Karpas-422 (cell line): ENCODE measurements at regions not wholly inside any gene's neighbourhood (a gene's known extent, or its start where the extent isn't known, plus 50 kb on each side); places are given as distances from the start of the nearest gene placed in this dataset.

Experiments used
- DNase-seq: peaks from one replicate; pipeline ENCODE4 v3.0.0-alpha.2; 2015
- H2AFZ ChIP-seq: fragments of 200-600 bp; sonication (generic); 2 replicates; pipeline ENCODE4 v1.6.1; 2014; ENCODE audit warnings: antibody characterized with exemption, low read length, mixed read lengths
- H3K27ac ChIP-seq: fragments of 200-600 bp; sonication (generic); 2 replicates; pipeline ENCODE4 v1.5.1; 2014; ENCODE audit warnings: mild to moderate bottlenecking, low read length, moderate library complexity
- H3K27me3 ChIP-seq: fragments of 200-600 bp; sonication (generic); 2 replicates; pipeline ENCODE4 v1.6.1; 2014; ENCODE audit warnings: low read length, mixed read lengths
- H3K36me3 ChIP-seq: fragments of 200-600 bp; sonication (generic); 2 replicates; pipeline ENCODE4 v1.6.1; 2014; ENCODE audit warnings: low read length, mixed read lengths; ENCODE audit not compliant: insufficient read depth
- H3K4me1 ChIP-seq: fragments of 200-600 bp; sonication (generic); 2 replicates; pipeline ENCODE4 v1.6.1; 2014; ENCODE audit warnings: mild to moderate bottlenecking, low read length, mixed read lengths
- H3K4me2 ChIP-seq: fragments of 200-600 bp; sonication (generic); 2 replicates; pipeline ENCODE4 v1.6.1; 2014; ENCODE audit warnings: low read length, low read depth, mild to moderate bottlenecking; ENCODE audit not compliant: poor library complexity, severe bottlenecking
- H3K4me3 ChIP-seq: fragments of 200-600 bp; sonication (generic); 2 replicates; pipeline ENCODE4 v1.5.1; 2014; ENCODE audit warnings: mild to moderate bottlenecking, antibody characterized with exemption, low read length, mixed read lengths
- H3K79me2 ChIP-seq: fragments of 200-600 bp; sonication (generic); 2 replicates; pipeline ENCODE4 v1.6.1; 2014; ENCODE audit warnings: mild to moderate bottlenecking, low read length, mixed read lengths
- H3K9ac ChIP-seq: fragments of 200-600 bp; sonication (generic); 2 replicates; pipeline ENCODE4 v1.6.0; 2014; ENCODE audit warnings: low read length
- H3K9me2 ChIP-seq: fragments of 200-600 bp; sonication (generic), shearing (Covaris generic); replicated peaks from 2 replicates; pipeline ENCODE4 v1.6.0; 2014; ENCODE audit warnings: mild to moderate bottlenecking, low read length, moderate library complexity; ENCODE audit not compliant: insufficient read depth
- H3K9me3 ChIP-seq: fragments of 300-700, 200-600 bp; sonication (generic); 2 replicates; pipeline ENCODE4 v1.6.1; 2014; ENCODE audit warnings: low read length, mixed read lengths
- H4K20me1 ChIP-seq: fragments of 200-600 bp; sonication (generic); 2 replicates; pipeline ENCODE4 v1.6.1; 2014; ENCODE audit warnings: mild to moderate bottlenecking, antibody characterized with exemption, low read length, low read depth; ENCODE audit not compliant: insufficient read depth

DNA sequence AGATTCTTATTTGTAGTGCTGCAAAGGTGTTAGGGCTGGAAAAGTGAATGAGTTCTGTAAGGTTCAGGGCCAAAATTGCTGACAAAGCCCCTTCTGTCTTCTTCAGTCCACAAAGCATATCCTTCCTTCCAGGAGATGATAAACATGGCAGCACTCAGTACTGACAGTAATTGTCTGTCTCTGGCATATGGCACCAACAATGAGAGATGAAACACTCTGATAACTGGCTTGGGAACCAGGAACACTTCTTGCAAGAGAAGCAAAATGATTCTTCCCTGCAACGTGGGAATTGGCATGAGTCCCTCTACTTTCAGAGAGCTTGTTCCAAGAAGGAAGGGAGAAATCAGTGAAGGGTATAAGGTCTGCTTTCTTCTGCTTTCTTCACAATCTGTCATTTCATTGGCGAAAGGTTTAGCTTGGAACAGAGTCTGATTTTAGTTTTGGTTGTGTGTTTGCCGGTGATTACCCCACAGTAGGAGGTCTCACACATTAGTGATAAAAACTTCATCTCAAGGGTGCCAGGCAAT is 963.3 kb downstream of the NLGN4X start:
- Histone ChIP-seq H2AFZ (no peak overlapping the region), H4K20me1 (no peaks in the 10 kb centered on the region), H3K9me3 (no peaks in the 10 kb centered on the region), H3K79me2 (no peaks in the 10 kb centered on the region), H3K9me2 (no peaks in the 10 kb centered on the region), H3K4me1 (no peaks in the 10 kb centered on the region), H3K4me2 (no peak overlapping the region), H3K9ac (no peak overlapping the region), H3K36me3 (no peaks in the 10 kb centered on the region), H3K4me3 (no peak overlapping the region), H3K27ac (no peak overlapping the region), H3K27me3 (no peaks in the 10 kb centered on the region)
- DNase-seq, result no peak

DNA sequence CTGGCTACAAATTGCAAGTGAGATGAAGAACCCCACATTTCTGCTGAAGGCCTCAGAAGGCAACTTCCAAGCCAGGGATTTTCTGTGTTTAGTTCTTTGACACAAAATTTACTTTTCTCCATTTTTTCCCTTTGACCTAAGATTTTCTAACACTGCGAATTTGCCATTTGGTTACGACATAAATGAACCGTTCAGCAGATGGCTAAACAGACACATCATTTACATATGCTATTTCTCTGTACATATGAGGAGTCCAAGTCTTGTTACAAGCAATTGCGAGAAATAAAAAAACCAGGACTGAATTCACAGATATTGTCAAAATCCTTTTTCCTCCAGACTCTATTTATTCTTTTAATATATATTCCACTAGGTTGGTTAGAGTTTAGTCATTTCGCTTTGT is 978.6 kb downstream of the NLGN4X start:
- H3K9me3 ChIP-seq, result no peaks in the 10 kb centered on the region
- no peak overlapping the region for H3K4me2 ChIP-seq
- H3K36me3 ChIP-seq, result no peaks in the 10 kb centered on the region
- H3K9me2 ChIP-seq, result no peaks in the 10 kb centered on the region
- H4K20me1 ChIP-seq, result no peaks in the 10 kb centered on the region
- DNase-seq, result no peak
- H3K4me1 ChIP-seq, result no peaks in the 10 kb centered on the region
- H3K9ac ChIP-seq, result no peak overlapping the region
- H2AFZ ChIP-seq, result no peak overlapping the region
- no peaks in the 10 kb centered on the region for H3K79me2 ChIP-seq
- no peak overlapping the region for H3K27ac ChIP-seq
- no peaks in the 10 kb centered on the region for H3K27me3 ChIP-seq
- H3K4me3 ChIP-seq, result no peak overlapping the region

DNA sequence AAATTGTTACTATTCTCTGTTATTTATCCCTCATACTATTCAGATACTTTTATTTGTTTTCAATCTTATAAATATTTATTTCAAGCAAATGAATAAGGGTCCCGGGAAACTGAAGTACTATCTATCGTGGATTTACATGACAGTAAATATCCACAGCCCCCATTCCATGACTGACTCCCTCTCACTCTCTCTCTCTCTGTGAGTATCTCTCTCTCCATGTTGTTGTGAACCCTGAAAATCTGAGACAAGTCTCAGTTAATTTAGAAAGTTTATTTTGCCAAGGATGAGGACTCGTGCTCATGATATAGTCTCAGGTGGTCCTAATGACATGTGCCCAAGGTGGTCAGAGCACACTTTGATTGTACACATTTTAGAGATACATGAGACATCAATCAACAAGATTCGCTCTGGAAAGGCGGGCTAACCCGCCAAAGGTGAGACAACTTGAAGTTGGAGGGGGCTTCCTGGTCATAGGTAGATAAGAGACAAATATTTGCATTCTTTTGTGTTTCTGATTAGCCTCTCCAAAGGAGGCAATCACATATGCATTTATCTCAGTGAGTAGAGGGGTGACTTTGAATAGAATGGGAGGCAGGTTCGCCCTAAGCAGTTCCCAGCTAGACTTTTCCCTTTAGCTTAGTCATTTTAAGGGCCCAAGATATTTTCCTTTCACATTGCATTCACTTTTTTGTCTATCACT is 986.4 kb downstream of the NLGN4X start:
- H3K4me1 ChIP-seq, result no peaks in the 10 kb centered on the region
- DNase-seq, result no peak
- no peaks in the 10 kb centered on the region for H3K9me3 ChIP-seq
- H3K27ac ChIP-seq, result no peak overlapping the region
- no peak overlapping the region for H3K9ac ChIP-seq
- H2AFZ ChIP-seq, result no peak overlapping the region
- no peaks in the 10 kb centered on the region for H3K79me2 ChIP-seq
- H3K27me3 ChIP-seq, result no peaks in the 10 kb centered on the region
- no peak overlapping the region for H3K4me2 ChIP-seq
- no peaks in the 10 kb centered on the region for H3K9me2 ChIP-seq
- H3K36me3 ChIP-seq, result no peaks in the 10 kb centered on the region
- no peak overlapping the region for H3K4me3 ChIP-seq
- H4K20me1 ChIP-seq, result no peaks in the 10 kb centered on the region

DNA sequence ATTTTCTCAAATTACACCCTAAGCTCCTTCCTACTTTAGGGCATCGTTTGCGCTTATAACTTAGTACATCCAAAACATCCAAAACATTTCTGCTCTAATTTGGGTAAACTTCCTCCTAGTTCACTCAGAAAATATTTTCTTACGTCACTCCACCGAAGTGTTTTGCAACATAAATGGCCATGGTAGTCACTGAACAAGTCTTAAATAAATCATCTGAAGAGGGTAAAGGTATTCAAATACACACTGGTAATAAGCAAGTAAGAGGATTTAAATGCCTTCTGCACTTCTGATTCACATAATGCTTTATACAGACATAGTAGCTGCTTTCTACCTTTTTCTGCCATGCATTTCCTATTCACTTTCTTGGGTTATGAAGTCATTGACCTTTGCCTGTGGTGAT is 991.9 kb downstream of the NLGN4X start:
- Histone ChIP-seq H3K27ac (no peak overlapping the region), H3K9me3 (no peaks in the 10 kb centered on the region), H4K20me1 (no peaks in the 10 kb centered on the region), H3K36me3 (no peaks in the 10 kb centered on the region), H3K4me2 (no peak overlapping the region), H3K4me3 (no peak overlapping the region), H3K9me2 (no peaks in the 10 kb centered on the region), H3K79me2 (no peaks in the 10 kb centered on the region), H2AFZ (no peak overlapping the region), H3K9ac (no peak overlapping the region), H3K27me3 (no peaks in the 10 kb centered on the region), H3K4me1 (no peaks in the 10 kb centered on the region)
- DNase-seq, result no peak

DNA sequence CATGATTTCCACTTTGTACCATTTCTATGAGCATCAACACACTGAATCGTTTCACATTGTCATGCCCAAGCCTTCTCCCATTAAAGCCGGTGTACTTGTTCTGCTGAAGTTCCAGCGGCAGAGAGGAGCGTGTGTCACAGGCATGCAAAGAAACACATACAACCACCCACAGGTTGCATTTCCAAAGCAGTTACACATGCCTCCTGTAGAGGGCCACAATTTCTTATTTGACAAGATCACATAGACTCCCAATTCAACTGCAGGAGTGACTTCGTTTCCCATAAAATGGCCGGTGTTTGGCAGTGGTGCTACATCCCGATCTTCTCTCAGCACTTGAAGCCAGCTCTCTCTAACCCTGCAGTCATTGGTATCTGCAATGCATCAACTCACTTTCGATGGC is 992.6 kb downstream of the NLGN4X start:
- Histone ChIP-seq H3K27ac (no peak overlapping the region), H3K27me3 (no peaks in the 10 kb centered on the region), H2AFZ (no peak overlapping the region), H3K4me3 (no peak overlapping the region), H3K36me3 (no peaks in the 10 kb centered on the region), H3K4me2 (no peak overlapping the region), H4K20me1 (no peaks in the 10 kb centered on the region), H3K9ac (no peak overlapping the region), H3K4me1 (no peaks in the 10 kb centered on the region), H3K9me2 (no peaks in the 10 kb centered on the region), H3K79me2 (no peaks in the 10 kb centered on the region), H3K9me3 (no peaks in the 10 kb centered on the region)
- peak; percentile 59 for DNase-seq

DNA sequence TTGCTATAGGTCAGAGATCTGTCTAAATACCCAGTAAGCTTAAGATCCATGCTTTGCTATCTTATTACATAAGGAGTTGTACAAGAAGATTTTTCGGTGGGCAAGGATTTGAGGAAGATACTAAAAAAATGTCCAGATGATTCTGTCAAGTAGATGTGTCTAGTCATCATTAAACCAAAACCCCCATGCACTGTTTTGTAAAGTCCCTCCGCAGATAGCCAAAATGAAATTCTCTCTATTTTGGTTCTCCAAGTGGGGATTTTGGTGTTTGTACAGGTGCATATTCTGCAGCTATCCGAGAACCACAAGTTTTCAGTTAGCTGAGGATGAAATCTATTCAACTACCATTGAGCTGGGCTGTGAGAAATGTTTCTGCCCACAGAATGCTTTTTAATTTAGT is 994.8 kb downstream of the NLGN4X start:
- no peak overlapping the region for H3K4me2 ChIP-seq
- no peak overlapping the region for H3K4me3 ChIP-seq

DNA sequence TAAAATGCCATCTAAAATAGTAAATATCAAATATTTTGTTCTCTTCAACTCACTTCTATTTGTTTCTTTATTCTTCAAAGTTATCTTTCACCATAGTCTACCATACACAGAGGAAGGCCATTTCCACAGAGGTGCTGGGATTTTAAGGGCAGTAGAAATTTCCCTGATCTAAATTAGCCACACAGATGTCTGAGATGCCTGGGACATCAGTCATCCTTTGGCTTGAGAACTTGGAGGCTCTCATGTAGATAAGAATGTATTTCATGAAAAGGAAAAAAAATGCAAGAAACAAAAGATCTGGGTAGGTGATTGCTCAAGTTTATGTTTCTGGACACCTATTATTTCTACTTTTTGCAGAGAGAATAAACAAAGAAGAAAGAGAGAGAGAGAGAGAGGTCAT is 1008.2 kb downstream of the NLGN4X start:
- Histone ChIP-seq H3K36me3 (no peaks in the 10 kb centered on the region), H3K9me3 (no peaks in the 10 kb centered on the region), H2AFZ (no peak overlapping the region), H3K4me1 (no peaks in the 10 kb centered on the region), H3K79me2 (no peaks in the 10 kb centered on the region), H3K9ac (no peak overlapping the region), H4K20me1 (no peaks in the 10 kb centered on the region), H3K4me3 (no peak overlapping the region), H3K4me2 (no peak overlapping the region), H3K9me2 (no peaks in the 10 kb centered on the region), H3K27me3 (no peaks in the 10 kb centered on the region), H3K27ac (no peak overlapping the region)
- DNase-seq, result no peak

More for the DNA sequence above, 994.8 kb downstream of the NLGN4X start:
- H3K9me2 ChIP-seq, result no peaks in the 10 kb centered on the region
- no peak for DNase-seq
- no peaks in the 10 kb centered on the region for H3K36me3 ChIP-seq
- no peaks in the 10 kb centered on the region for H4K20me1 ChIP-seq
- H3K27ac ChIP-seq, result no peak overlapping the region
- no peak overlapping the region for H2AFZ ChIP-seq
- H3K9ac ChIP-seq, result no peak overlapping the region
- H3K27me3 ChIP-seq, result no peaks in the 10 kb centered on the region
- H3K79me2 ChIP-seq, result no peaks in the 10 kb centered on the region
- H3K9me3 ChIP-seq, result no peaks in the 10 kb centered on the region
- no peaks in the 10 kb centered on the region for H3K4me1 ChIP-seq

DNA sequence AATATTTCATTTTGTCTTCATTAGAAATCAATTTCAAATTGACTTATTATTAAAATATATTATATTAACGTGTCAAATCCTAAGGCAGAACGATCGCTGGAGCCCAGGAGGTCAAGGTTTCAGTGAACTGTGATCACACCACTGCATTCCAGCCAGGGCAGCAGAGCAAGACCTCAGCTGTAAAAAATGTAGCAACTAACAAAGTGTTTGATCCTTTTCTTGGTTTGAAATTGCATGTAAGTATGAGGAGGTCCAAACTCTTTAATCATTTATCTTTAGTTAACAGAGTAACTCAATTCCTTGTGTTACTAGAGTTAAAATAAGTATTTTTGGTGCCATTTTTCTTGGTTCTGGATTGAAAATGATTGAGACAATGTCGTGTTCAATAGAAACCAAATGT is 1033.9 kb downstream of the NLGN4X start:
- H3K9ac ChIP-seq, result no peak overlapping the region
- H3K9me3 ChIP-seq, result no peaks in the 10 kb centered on the region
- H3K36me3 ChIP-seq, result no peaks in the 10 kb centered on the region
- no peak overlapping the region for H3K4me3 ChIP-seq
- no peaks in the 10 kb centered on the region for H3K4me1 ChIP-seq
- no peak for DNase-seq
- no peaks in the 10 kb centered on the region for H4K20me1 ChIP-seq
- no peaks in the 10 kb centered on the region for H3K27me3 ChIP-seq
- no peak overlapping the region for H3K4me2 ChIP-seq
- H3K79me2 ChIP-seq, result no peaks in the 10 kb centered on the region
- no peaks in the 10 kb centered on the region for H3K9me2 ChIP-seq
- H2AFZ ChIP-seq, result no peak overlapping the region
- no peak overlapping the region for H3K27ac ChIP-seq
